Mesothelial cell of epicardium (in vitro differentiated cells): ENCODE measurements at regions not wholly inside any gene's neighbourhood (a gene's known extent, or its start where the extent isn't known, plus 50 kb on each side); places are given as distances from the start of the nearest gene placed in this dataset.

Source experiments
- DNase-seq, 2 experiments: peaks; one replicate each; pipeline ENCODE4 v3.0.0; 2021; ENCODE audit warnings: low spot score in 2 of 2; ENCODE audit not compliant: unreplicated experiment in 2 of 2
- H3K27ac Mint-ChIP-seq: 2 replicates; pipeline ENCODE4 v1.8.0; 2021; ENCODE audit warnings: mixed read lengths
- H3K27me3 Mint-ChIP-seq: 2 replicates; pipeline ENCODE4 v1.8.0; 2021; ENCODE audit warnings: low read depth, mixed read lengths
- H3K36me3 Mint-ChIP-seq: 2 replicates; pipeline ENCODE4 v1.8.0; 2021; ENCODE audit warnings: mixed read lengths
- H3K4me1 Mint-ChIP-seq: 2 replicates; pipeline ENCODE4 v1.8.0; 2021; ENCODE audit warnings: mixed read lengths
- H3K4me3 Mint-ChIP-seq: 2 replicates; pipeline ENCODE4 v1.8.0; 2021; ENCODE audit warnings: mild to moderate bottlenecking, moderate library complexity, mixed read lengths
- H3K9me3 Mint-ChIP-seq: 2 replicates; pipeline ENCODE4 v1.8.0; 2021; ENCODE audit warnings: mixed read lengths
- TF ChIP-seq, protein P1 (sequence below): fragments of 200-600 bp; sonication (generic); IDR thresholded peaks from one replicate; pipeline ENCODE4 v1.5.0; 2021; ENCODE audit warnings: antibody characterized with exemption; ENCODE audit not compliant: unreplicated experiment

GRCh38 chr9:80251778-80252177 lies 680.0 kb downstream of the TLE4 start:
- Mint-ChIP-seq H3K27ac (no peak overlapping the region), H3K9me3 (peaks cover 61% of the 10 kb centered on the region), H3K36me3 (peaks cover 8% of the 10 kb centered on the region), H3K27me3 (no peaks in the 10 kb centered on the region), H3K4me1 (no peaks in the 10 kb centered on the region), H3K4me3 (no peak overlapping the region)
- no peak for DNase-seq
- TF ChIP-seq, protein P1, sequence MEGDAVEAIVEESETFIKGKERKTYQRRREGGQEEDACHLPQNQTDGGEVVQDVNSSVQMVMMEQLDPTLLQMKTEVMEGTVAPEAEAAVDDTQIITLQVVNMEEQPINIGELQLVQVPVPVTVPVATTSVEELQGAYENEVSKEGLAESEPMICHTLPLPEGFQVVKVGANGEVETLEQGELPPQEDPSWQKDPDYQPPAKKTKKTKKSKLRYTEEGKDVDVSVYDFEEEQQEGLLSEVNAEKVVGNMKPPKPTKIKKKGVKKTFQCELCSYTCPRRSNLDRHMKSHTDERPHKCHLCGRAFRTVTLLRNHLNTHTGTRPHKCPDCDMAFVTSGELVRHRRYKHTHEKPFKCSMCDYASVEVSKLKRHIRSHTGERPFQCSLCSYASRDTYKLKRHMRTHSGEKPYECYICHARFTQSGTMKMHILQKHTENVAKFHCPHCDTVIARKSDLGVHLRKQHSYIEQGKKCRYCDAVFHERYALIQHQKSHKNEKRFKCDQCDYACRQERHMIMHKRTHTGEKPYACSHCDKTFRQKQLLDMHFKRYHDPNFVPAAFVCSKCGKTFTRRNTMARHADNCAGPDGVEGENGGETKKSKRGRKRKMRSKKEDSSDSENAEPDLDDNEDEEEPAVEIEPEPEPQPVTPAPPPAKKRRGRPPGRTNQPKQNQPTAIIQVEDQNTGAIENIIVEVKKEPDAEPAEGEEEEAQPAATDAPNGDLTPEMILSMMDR: no peak

GRCh38 chr9:80242022-80242421 lies 670.3 kb downstream of the TLE4 start:
- H3K36me3 Mint-ChIP-seq: peaks cover 25% of the 10 kb centered on the region
- H3K27ac Mint-ChIP-seq: peak overlapping the region; percentile 90
- TF ChIP-seq, protein P1: no peak
- no peak overlapping the region for H3K4me3 Mint-ChIP-seq
- DNase-seq: no peak
- H3K27me3 Mint-ChIP-seq: no peaks in the 10 kb centered on the region
- peaks cover 38% of the 10 kb centered on the region for H3K9me3 Mint-ChIP-seq
- H3K4me1 Mint-ChIP-seq: peaks cover 21% of the 10 kb centered on the region

DNA sequence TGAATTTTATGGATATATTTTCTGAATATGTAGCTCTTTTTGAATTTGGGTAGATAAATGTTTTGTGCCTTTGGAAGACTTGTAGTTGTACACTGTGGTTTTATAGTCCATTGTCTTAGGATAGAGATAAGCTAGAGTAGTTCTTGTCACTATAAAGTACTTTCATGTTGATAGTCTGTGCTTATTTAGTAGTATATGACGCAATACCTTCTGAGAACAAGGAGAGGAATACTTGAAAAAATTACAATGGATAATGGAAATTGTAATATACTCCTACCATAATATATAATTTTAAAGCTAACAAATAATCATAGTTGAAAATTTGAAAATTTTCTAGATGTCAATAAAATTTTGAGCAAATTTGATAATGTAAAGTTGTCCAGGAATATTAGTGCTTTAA lies 664.0 kb downstream of the TLE4 start:
- no peaks in the 10 kb centered on the region for H3K27me3 Mint-ChIP-seq
- H3K4me3 Mint-ChIP-seq: no peak overlapping the region
- TF ChIP-seq, protein P1: no peak
- H3K9me3 Mint-ChIP-seq: peaks cover 34% of the 10 kb centered on the region
- peaks cover 23% of the 10 kb centered on the region for H3K36me3 Mint-ChIP-seq
- peaks cover 23% of the 10 kb centered on the region for H3K4me1 Mint-ChIP-seq
- DNase-seq: no peak
- H3K27ac Mint-ChIP-seq: peak overlapping the region; percentile 26

GRCh38 chr9:80233906-80234305 lies 662.1 kb downstream of the TLE4 start:
- Mint-ChIP-seq H3K27me3 (no peaks in the 10 kb centered on the region), H3K36me3 (peaks cover 14% of the 10 kb centered on the region), H3K27ac (peak overlapping the region; percentile 3), H3K4me1 (peaks cover 23% of the 10 kb centered on the region), H3K4me3 (no peak overlapping the region), H3K9me3 (peaks cover 27% of the 10 kb centered on the region)
- TF ChIP-seq, protein P1: no peak
- no peak for DNase-seq

- no peak overlapping the region for H3K4me3 Mint-ChIP-seq
- TF ChIP-seq, protein P1: no peak
- no peak for DNase-seq
- peaks cover 11% of the 10 kb centered on the region for H3K36me3 Mint-ChIP-seq
- peaks cover 23% of the 10 kb centered on the region for H3K4me1 Mint-ChIP-seq
- H3K27me3 Mint-ChIP-seq: no peaks in the 10 kb centered on the region
- peaks cover 30% of the 10 kb centered on the region for H3K9me3 Mint-ChIP-seq
- peak overlapping the region; percentile 10 for H3K27ac Mint-ChIP-seq
Observed at GRCh38 chr9:80233102-80233843, 661.5 kb downstream of the TLE4 start.
